ENCODE measurements at regions not wholly inside any gene's neighbourhood (a gene's known extent, or its start where the extent isn't known, plus 50 kb on each side); places are given as distances from the start of the nearest gene placed in this dataset.
"Not testable (repeated sequence)": the region's sequence is repeated elsewhere in the genome, so short reads cannot be mapped to it uniquely, and the experiment has no call there.

- not testable (repeated sequence) for DNase-seq
Observed at GRCh38 chr13:84697591-84697990, 815.3 kb upstream of the SLITRK1 start.

DNA sequence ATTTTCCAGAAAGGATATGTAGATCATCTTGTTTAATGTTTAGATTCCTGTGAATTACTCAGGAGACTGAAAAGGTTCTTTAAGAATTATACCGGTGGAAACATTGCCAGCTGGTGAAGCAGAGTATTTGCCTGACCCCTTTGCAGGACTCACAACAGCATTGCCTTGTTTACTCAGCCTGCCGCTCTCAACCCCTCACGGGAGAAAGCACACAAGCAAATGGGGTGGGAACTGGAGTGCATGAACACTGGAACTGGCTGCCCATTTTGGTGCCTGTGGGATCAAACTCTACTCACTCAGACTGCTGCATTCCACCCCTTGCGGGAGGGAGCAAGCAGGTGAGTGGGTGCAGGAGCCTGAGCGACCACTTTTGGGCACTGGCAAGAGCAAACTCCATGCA lies 804.7 kb upstream of the SLITRK1 start:
- DNase-seq: no peak

- no peak for DNase-seq
Observed at GRCh38 chr13:84686458-84686857, 804.2 kb upstream of the SLITRK1 start.

GRCh38 chr13:84684804-84685203 lies 802.5 kb upstream of the SLITRK1 start:
- DNase-seq: no peak

DNA sequence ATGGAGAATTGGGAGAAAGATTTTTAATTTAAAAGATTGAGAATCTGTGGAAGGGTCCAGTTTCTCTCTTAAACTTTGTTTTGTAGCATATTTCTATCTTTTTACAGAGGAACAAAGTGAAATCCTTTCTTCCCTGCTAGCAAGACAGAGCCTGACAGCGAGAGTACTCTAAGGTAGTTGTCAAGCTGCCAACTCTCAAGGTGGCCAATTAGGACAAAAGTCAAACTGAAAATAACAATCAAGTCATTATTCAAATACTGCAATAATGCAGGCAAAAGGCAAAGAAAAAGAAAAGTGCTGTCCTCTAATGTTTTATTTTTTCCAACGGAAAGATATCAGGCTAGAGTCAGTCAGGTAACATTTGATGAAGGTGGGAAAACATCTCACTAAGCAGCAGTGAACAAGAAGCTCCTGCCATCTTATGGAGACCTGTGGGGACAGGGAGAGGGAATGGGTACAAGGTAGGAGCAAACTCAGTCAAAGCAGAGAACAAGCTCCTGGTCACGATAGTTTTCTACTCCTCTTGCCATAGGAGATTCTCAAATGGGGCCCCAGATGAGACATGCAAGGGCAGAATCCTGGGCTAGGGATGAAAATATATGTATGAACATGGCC lies 801.9 kb upstream of the SLITRK1 start:
- DNase-seq: no peak

DNA sequence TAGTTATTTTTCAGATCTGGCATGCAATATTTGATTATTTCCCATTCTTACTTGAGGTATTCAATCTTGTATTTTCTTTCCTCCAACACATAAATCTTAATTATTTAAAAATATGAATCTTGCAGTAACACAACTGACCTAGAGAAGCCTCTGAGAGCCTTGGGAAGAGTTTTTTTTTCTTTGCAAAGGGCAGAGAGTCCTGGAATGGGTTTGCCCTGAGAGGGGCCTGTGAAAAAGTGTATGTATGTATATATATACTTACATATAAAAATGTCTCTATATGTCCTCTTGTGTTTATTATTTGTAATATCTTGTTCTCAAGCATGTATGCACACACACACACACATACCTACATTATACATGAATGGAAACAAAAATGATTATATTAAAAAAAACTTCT lies 801.2 kb upstream of the SLITRK1 start:
- no peak for DNase-seq

- no peak for DNase-seq
Observed at GRCh38 chr13:84677836-84678235, 795.6 kb upstream of the SLITRK1 start.

- DNase-seq: no peak
Observed at GRCh38 chr13:84672616-84673015, 790.3 kb upstream of the SLITRK1 start.

- no peak for DNase-seq
Observed at GRCh38 chr13:84670245-84670644, 788.0 kb upstream of the SLITRK1 start.

DNA sequence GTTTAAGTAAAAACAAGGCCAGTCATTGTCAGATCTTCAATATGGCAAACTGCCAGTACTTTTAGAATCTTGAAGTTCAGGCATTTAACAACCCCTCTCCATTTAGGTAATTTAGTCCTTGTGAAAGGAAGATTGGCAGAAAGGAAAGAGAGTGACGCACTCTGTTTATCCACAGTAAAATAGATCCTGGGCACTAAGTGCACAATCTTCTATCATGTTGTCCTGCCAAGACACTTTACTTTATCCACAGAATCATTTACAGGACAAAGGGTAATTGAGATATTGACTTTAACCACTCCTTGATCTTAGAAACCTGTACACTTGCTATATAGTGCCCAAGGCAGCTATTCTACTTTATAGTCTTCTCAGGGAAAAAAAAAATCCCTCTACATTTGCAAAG lies 786.4 kb upstream of the SLITRK1 start:
- no peak for DNase-seq

- no peak for DNase-seq
Observed at GRCh38 chr13:84662491-84662890, 780.2 kb upstream of the SLITRK1 start.

- no peak for DNase-seq
Observed at GRCh38 chr13:84661718-84662117, 779.4 kb upstream of the SLITRK1 start.

DNA sequence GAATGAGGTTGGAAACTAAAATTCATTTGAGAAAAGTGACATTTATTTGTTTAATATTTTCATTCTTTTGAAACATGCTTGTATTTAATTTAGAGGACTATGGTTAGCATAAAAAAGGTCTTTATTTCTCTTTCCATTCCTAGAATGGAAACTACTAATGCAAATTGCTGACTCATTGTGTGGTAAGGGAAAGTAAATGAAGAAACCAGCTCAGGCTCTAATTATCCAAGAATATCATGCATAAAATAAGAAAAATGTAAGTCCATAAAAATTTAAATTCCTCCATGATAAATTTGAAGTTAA lies 777.0 kb upstream of the SLITRK1 start:
- no peak for DNase-seq

GRCh38 chr13:84658491-84659358 lies 776.5 kb upstream of the SLITRK1 start:
- no peak for DNase-seq

DNA sequence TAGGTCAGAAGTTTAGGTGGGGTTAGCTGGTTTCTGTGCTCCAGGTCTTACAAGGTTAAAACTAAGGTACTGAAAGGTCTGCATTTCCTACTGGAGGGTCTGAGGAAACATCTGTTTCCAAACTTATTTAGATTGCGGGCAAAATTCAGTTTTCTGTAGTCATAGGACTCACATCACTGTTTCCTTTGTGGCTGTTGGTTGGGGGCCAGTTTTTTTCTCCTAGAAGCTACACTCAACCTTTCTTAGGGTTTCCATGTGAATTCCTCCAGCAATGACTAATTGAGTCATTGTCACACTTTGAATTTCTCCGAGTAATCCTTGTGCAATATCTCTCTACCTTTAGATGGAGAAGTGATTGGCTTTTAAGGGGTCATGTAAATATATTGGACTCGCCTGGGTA lies 773.4 kb upstream of the SLITRK1 start:
- no peak for DNase-seq

DNA sequence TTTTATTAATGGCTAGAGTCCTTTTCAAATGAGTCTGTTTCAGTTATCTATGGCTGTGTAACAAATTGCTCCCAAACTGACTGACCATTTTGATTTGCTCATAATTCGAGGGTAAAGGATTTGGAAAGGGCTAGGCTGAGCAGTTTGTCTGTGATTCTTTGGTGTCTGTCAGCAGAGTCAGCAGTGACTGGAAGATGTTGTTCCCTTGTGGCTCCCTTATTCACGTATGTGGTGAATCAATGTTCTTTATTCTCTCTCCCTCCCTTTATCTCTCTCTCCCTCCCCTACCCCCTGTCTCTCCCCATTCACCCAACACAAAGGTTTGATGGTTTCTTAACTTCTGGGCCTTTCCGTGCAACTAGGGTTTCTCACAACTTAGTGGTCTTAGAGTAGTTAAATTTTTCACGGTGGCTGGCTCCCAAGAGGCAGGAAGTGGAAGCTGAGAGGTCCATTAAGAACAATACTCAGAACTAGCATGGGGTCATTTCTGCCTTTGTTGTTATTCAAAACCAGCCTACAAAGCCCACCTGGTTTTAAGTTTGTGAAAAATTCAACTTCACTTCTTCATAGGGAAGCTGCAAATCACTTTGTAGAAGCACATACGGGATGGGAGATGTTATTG lies 772.5 kb upstream of the SLITRK1 start:
- no peak for DNase-seq

GRCh38 chr13:84653915-84654534 lies 771.8 kb upstream of the SLITRK1 start:
- no peak for DNase-seq

GRCh38 chr13:84651705-84652104 lies 769.4 kb upstream of the SLITRK1 start:
- DNase-seq: no peak

DNA sequence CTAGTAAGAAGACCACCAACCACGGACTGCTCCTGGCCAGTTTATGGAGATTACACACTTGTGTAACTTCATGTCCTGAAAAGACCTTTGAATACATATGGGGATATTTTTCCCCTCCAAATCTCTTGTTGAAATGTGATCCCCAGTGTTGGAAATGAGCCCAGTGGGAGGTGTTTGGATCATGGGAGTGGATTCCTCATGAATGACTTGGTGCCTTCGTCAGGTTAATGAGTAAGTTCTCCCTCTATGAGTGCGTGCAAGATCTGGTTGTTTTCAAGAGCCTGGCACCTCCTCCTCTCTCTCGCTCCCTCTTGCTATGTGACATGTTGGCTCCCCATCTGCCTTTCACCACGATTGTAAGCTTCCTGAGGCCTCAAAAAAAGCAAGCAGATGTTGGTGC lies 769.0 kb upstream of the SLITRK1 start:
- no peak for DNase-seq

GRCh38 chr13:84649853-84650252 lies 767.6 kb upstream of the SLITRK1 start:
- no peak for DNase-seq

- DNase-seq: no peak
Observed at GRCh38 chr13:84648069-84648640, 765.9 kb upstream of the SLITRK1 start.

DNA sequence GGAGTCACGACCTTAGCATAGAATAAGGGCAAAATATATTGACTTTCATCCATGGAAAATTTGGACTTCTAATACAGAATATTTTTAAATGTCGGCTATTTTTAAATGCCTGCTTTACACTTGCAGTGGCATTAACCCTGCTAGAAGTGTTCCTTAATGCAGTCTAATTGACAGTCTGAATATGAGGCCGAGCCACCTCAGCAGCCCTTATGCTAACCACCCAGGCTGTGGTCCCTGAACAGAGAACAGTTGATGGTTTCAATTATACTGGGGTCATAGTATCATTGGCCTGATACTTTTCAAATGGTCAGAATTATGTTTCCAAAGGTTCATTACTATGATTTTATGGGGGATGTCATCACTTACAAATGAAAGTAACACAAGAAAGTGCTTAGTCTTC lies 764.7 kb upstream of the SLITRK1 start:
- no peak for DNase-seq
